CD14-positive monocyte (primary cell): ENCODE measurements at regions not wholly inside any gene's neighbourhood (a gene's known extent, or its start where the extent isn't known, plus 50 kb on each side); places are given as distances from the start of the nearest gene placed in this dataset.

ENCODE experiments used
- DNase-seq, 3 donors: peaks; one replicate each; pipeline ENCODE4 v3.0.0-alpha.2; 2011 to 2022
- H2AFZ ChIP-seq: 2 replicates; pipeline ENCODE4 v1.6.0; 2012; ENCODE audit warnings: mild to moderate bottlenecking, low read depth, low read length, inconsistent platforms; ENCODE audit not compliant: insufficient read depth, poor library complexity, severe bottlenecking
- H3K27ac ChIP-seq, 2 donors: 1 replicate in 1 of 2; 2 replicates in 1 of 2; pipeline ENCODE4 v1.5.1; 2012 to 2013; ENCODE audit warnings: low read length in 2 of 2, control low read depth in 1 of 2, inconsistent platforms in 1 of 2, low read depth in 1 of 2, mild to moderate bottlenecking in 1 of 2
- H3K27me3 ChIP-seq, 2 donors: one replicate each; pipeline versions ENCODE4 v1.6.0 to v1.6.1; 2011 to 2013; ENCODE audit warnings: low read length in 2 of 2; ENCODE audit not compliant: control insufficient read depth in 2 of 2, insufficient read depth in 2 of 2
- H3K36me3 ChIP-seq, 2 donors: replicated peaks in 1 of 2; 1 replicate in 1 of 2; 2 replicates in 1 of 2; pipeline versions ENCODE4 v1.5.1 to v1.6.1; 2012 to 2013; ENCODE audit warnings: low read length in 2 of 2, control low read depth in 1 of 2, inconsistent platforms in 1 of 2, mild to moderate bottlenecking in 1 of 2; ENCODE audit not compliant: insufficient read depth in 2 of 2, control insufficient read depth in 1 of 2
- H3K4me1 ChIP-seq, 2 donors: 1 replicate in 1 of 2; 2 replicates in 1 of 2; pipeline versions ENCODE4 v1.5.1 to v1.6.1; 2012 to 2013; ENCODE audit warnings: low read length in 2 of 2, control low read depth in 1 of 2, inconsistent platforms in 1 of 2, mild to moderate bottlenecking in 1 of 2, moderate library complexity in 1 of 2; ENCODE audit not compliant: insufficient read depth in 2 of 2, control insufficient read depth in 1 of 2
- H3K4me2 ChIP-seq: replicated peaks from 2 replicates; pipeline ENCODE3; 2012; ENCODE audit warnings: low read length, moderate library complexity, mild to moderate bottlenecking; ENCODE audit not compliant: poor library complexity, severe bottlenecking; ENCODE audit errors: extremely low read depth
- H3K4me3 ChIP-seq, 3 experiments: fragments of 200-600 bp in 1 of 3; sonication (generic) in 1 of 3; replicated peaks in 1 of 3; 1 replicate in 2 of 3; 2 replicates in 1 of 3; pipeline ENCODE4 v1.5.1; 2011 to 2013; ENCODE audit warnings: low read length in 3 of 3, mild to moderate bottlenecking in 3 of 3, control low read depth in 2 of 3, low read depth in 2 of 3, inconsistent platforms in 1 of 3, moderate library complexity in 1 of 3
- H3K79me2 ChIP-seq: 2 replicates; pipeline ENCODE4 v1.6.0; 2012; ENCODE audit warnings: mild to moderate bottlenecking, control low read depth, inconsistent platforms, low read length, moderate library complexity; ENCODE audit not compliant: insufficient read depth
- H3K9ac ChIP-seq: 2 replicates; pipeline ENCODE4 v1.6.0; 2017; ENCODE audit warnings: low read length, mild to moderate bottlenecking; ENCODE audit not compliant: insufficient read depth, poor library complexity, severe bottlenecking
- H3K9me3 ChIP-seq, 2 donors: replicated peaks in 1 of 2; 1 replicate in 1 of 2; 2 replicates in 1 of 2; pipeline versions ENCODE4 v1.5.1 to v1.6.1; 2012 to 2013; ENCODE audit warnings: low read length in 2 of 2, control low read depth in 1 of 2; ENCODE audit not compliant: control insufficient read depth in 1 of 2, insufficient read depth in 1 of 2
- H4K20me1 ChIP-seq: 2 replicates; pipeline ENCODE4 v1.6.0; 2012; ENCODE audit warnings: mild to moderate bottlenecking, low read length, control low read depth, moderate library complexity; ENCODE audit not compliant: insufficient read depth
- H3K27ac Mint-ChIP-seq, 7 donors: one replicate each; pipeline ENCODE4 v1.8.0; 2020; ENCODE audit warnings: mild to moderate bottlenecking in 7 of 7, mixed read lengths in 7 of 7, moderate library complexity in 6 of 7, inconsistent platforms in 2 of 7
- H3K27me3 Mint-ChIP-seq, 3 donors: one replicate each; pipeline ENCODE4 v1.8.0; 2021 to 2022; ENCODE audit warnings: low read depth in 3 of 3, mild to moderate bottlenecking in 3 of 3, mixed read lengths in 3 of 3, moderate library complexity in 3 of 3, inconsistent platforms in 1 of 3
- H3K36me3 Mint-ChIP-seq, 2 donors: one replicate each; pipeline ENCODE4 v1.8.0; 2020; ENCODE audit warnings: mixed read lengths in 2 of 2, inconsistent platforms in 1 of 2, mild to moderate bottlenecking in 1 of 2
- H3K4me1 Mint-ChIP-seq: one replicate; pipeline ENCODE4 v1.8.0; 2020; ENCODE audit warnings: mild to moderate bottlenecking, mixed read lengths
- H3K4me3 Mint-ChIP-seq, 2 donors: one replicate each; pipeline ENCODE4 v1.8.0; 2020; ENCODE audit warnings: mild to moderate bottlenecking in 2 of 2, mixed read lengths in 2 of 2, moderate library complexity in 1 of 2
- H3K9me3 Mint-ChIP-seq, 7 donors: one replicate each; pipeline ENCODE4 v1.8.0; 2020 to 2022; ENCODE audit warnings: mixed read lengths in 7 of 7, mild to moderate bottlenecking in 6 of 7, moderate library complexity in 6 of 7, inconsistent platforms in 2 of 7
- CTCF ChIP-seq: fragments of 200-600 bp; IDR thresholded peaks from one replicate; pipeline ENCODE4 v1.8.0; 2022; ENCODE audit warnings: antibody characterized with exemption, mild to moderate bottlenecking
- WGBS: methylation state at CpG from one replicate; pipeline ENCODE4 v1.1.5; 2013; ENCODE audit warnings: missing lambda C conversion rate; ENCODE audit not compliant: insufficient coverage; 5-methylcytosine and 5-hydroxymethylcytosine counted together
- intact Hi-C, 2 donors: fragments of 100-400 bp; cut with micrococcal nuclease; formaldehyde crosslinking; loops; one replicate each; pipeline versions ENCODE4 v1.15.0 to v1.15.1; 2023

- Histone ChIP-seq H3K9me3 (no peaks in the 10 kb centered on the region), H3K4me3 (no peak overlapping the region), H4K20me1 (no peaks in the 10 kb centered on the region), H3K27ac (no peak overlapping the region), H3K27me3 (no peaks in the 10 kb centered on the region), H3K79me2 (no peaks in the 10 kb centered on the region), H3K36me3 (no peaks in the 10 kb centered on the region), H2AFZ (no peak overlapping the region), H3K4me2 (no peak overlapping the region), H3K4me1 (no peaks in the 10 kb centered on the region), H3K9ac (no peak overlapping the region)
- intact Hi-C loops, result no loop called here
- Mint-ChIP-seq H3K9me3 (no peaks in the 10 kb centered on the region), H3K4me3 (no peak overlapping the region), H3K27ac (no peak overlapping the region), H3K36me3 (no peaks in the 10 kb centered on the region), H3K4me1 (no peaks in the 10 kb centered on the region), H3K27me3 (peaks cover 0 to 3% (median 0%) of the 10 kb centered on the region in 3 donors)
- WGBS, result 91% methylated on average over 3 of the region's 7 CpGs
- no peak for DNase-seq
- TF ChIP-seq CTCF, result no peak
Observed at GRCh38 chr7:42400961-42401360, 164.0 kb upstream of the GLI3 start.

- no peak overlapping the region for H2AFZ ChIP-seq
- H3K36me3 Mint-ChIP-seq, result no peaks in the 10 kb centered on the region
Observed at GRCh38 chr7:42400211-42400772, 163.3 kb upstream of the GLI3 start.

More at GRCh38 chr7:42400211-42400772, 163.3 kb upstream of the GLI3 start:
- Mint-ChIP-seq H3K4me1 (no peaks in the 10 kb centered on the region), H3K9me3 (no peaks in the 10 kb centered on the region), H3K4me3 (no peak overlapping the region), H3K27ac (no peak overlapping the region), H3K27me3 (peaks cover 0 to 1% (median 0%) of the 10 kb centered on the region in 3 donors)
- Histone ChIP-seq H4K20me1 (no peaks in the 10 kb centered on the region), H3K36me3 (no peaks in the 10 kb centered on the region), H3K79me2 (no peaks in the 10 kb centered on the region), H3K4me2 (no peak overlapping the region), H3K9me3 (no peaks in the 10 kb centered on the region), H3K9ac (no peak overlapping the region), H3K27ac (no peak overlapping the region), H3K4me3 (no peak overlapping the region), H3K27me3 (no peaks in the 10 kb centered on the region), H3K4me1 (no peaks in the 10 kb centered on the region)
- TF ChIP-seq CTCF, result no peak
- 100% methylated on average over 2 of the region's 4 CpGs for WGBS
- intact Hi-C loops, result no loop called here
- DNase-seq, result no peak
